WTC11 (cell line): ENCODE measurements at regions not wholly inside any gene's neighbourhood (a gene's known extent, or its start where the extent isn't known, plus 50 kb on each side); places are given as distances from the start of the nearest gene placed in this dataset.

Experiments used
- ATAC-seq: fragments of 200-7000 bp; cut with Tn5 transposase; 2 replicates; pipeline ENCODE4 v1.10.0; 2021; ENCODE audit warnings: mild to moderate bottlenecking, moderate library complexity
- CTCF ChIA-PET: fragments of 300-600 bp; sonication (Branson Sonifier 250); formaldehyde crosslinking; loops from one replicate; lab custom pipeline; 2021; ENCODE audit warnings: antibody characterized with exemption; lab: Charles Lee
- POLR2A ChIA-PET: fragments of 350-600 bp; sonication (Branson Sonifier 250); formaldehyde crosslinking; loops from one replicate; lab custom pipeline; 2021; ENCODE audit warnings: antibody characterized with exemption; lab: Charles Lee
- DNase-seq: peaks from one replicate; pipeline ENCODE4 v3.0.0; 2021; ENCODE audit warnings: low spot score
- H3K27ac Mint-ChIP-seq: 2 replicates; pipeline ENCODE4 v1.8.0; 2021; ENCODE audit warnings: mixed read lengths
- H3K27me3 Mint-ChIP-seq: 2 replicates; pipeline ENCODE4 v1.8.0; 2021; ENCODE audit warnings: low read depth, mild to moderate bottlenecking, moderate library complexity, mixed read lengths
- H3K36me3 Mint-ChIP-seq: 2 replicates; pipeline ENCODE4 v1.8.0; 2021; ENCODE audit warnings: mixed read lengths
- H3K4me1 Mint-ChIP-seq: 2 replicates; pipeline ENCODE4 v1.8.0; 2022; ENCODE audit warnings: mixed read lengths
- H3K4me3 Mint-ChIP-seq: 2 replicates; pipeline ENCODE4 v1.8.0; 2021; ENCODE audit warnings: mild to moderate bottlenecking, moderate library complexity, mixed read lengths
- H3K9me3 Mint-ChIP-seq: 2 replicates; pipeline ENCODE4 v1.8.0; 2021; ENCODE audit warnings: mixed read lengths
- AFF4 ChIP-seq: sonication (generic); formaldehyde crosslinking; IDR thresholded peaks from 2 replicates; pipeline ENCODE4 v1.8.1; 2023; ENCODE audit warnings: mild to moderate bottlenecking, missing genetic modification reagents, borderline replicate concordance
- ARID4B ChIP-seq: sonication (generic); formaldehyde crosslinking; IDR thresholded peaks from 2 replicates; pipeline ENCODE4 v1.8.0; 2023; ENCODE audit warnings: missing genetic modification reagents, mild to moderate bottlenecking, borderline replicate concordance
- ATF1 ChIP-seq: sonication (generic); formaldehyde crosslinking; IDR thresholded peaks from 2 replicates; pipeline ENCODE4 v1.8.1; 2023; ENCODE audit warnings: mild to moderate bottlenecking, moderate library complexity, missing genetic modification reagents
- ATF3 ChIP-seq: sonication (generic); formaldehyde crosslinking; conservative IDR thresholded peaks from 2 replicates; pipeline ENCODE4 v1.8.1; 2022; ENCODE audit warnings: mild to moderate bottlenecking, missing genetic modification reagents
- CREM ChIP-seq: sonication (generic); formaldehyde crosslinking; IDR thresholded peaks from 2 replicates; pipeline ENCODE4 v1.8.1; 2022; ENCODE audit warnings: mild to moderate bottlenecking, missing genetic modification reagents, moderate library complexity
- GABPB1 ChIP-seq: sonication (generic); formaldehyde crosslinking; IDR thresholded peaks from 2 replicates; pipeline ENCODE4 v1.8.1; 2023; ENCODE audit warnings: mild to moderate bottlenecking, missing genetic modification reagents
- GTF2I ChIP-seq: fragments of 250-450 bp; sonication (Bioruptor Pico); conservative IDR thresholded peaks from 2 replicates; pipeline ENCODE4 v1.4.0; 2021; ENCODE audit warnings: mild to moderate bottlenecking
- HMGA2 ChIP-seq: fragments of 250-450 bp; sonication (Bioruptor Pico); IDR thresholded peaks from 2 replicates; pipeline ENCODE4 v1.4.0; 2021; ENCODE audit warnings: mild to moderate bottlenecking, moderate library complexity
- IRF2 ChIP-seq: sonication (generic); formaldehyde crosslinking; IDR thresholded peaks from 2 replicates; pipeline ENCODE4 v1.8.0; 2022; ENCODE audit warnings: low read depth, missing genetic modification reagents, borderline replicate concordance
- JUN ChIP-seq: sonication (generic); formaldehyde crosslinking; IDR thresholded peaks from 2 replicates; pipeline ENCODE4 v1.8.0; 2023; ENCODE audit warnings: mild to moderate bottlenecking, missing genetic modification reagents
- NFATC4 ChIP-seq: fragments of 250-450 bp; sonication (Bioruptor Pico); IDR thresholded peaks from 2 replicates; pipeline ENCODE4 v1.9.0; 2021; ENCODE audit warnings: mild to moderate bottlenecking
- SOX15 ChIP-seq: fragments of 250-450 bp; sonication (Bioruptor Pico); IDR thresholded peaks from 2 replicates; pipeline ENCODE4 v1.9.0; 2021; ENCODE audit warnings: mild to moderate bottlenecking
- SP1 ChIP-seq: sonication (generic); formaldehyde crosslinking; conservative IDR thresholded peaks from 2 replicates; pipeline ENCODE4 v1.8.1; 2022; ENCODE audit warnings: missing genetic modification reagents
- STAT6 ChIP-seq: sonication (generic); formaldehyde crosslinking; conservative IDR thresholded peaks from 2 replicates; pipeline ENCODE4 v1.8.1; 2023; ENCODE audit warnings: mild to moderate bottlenecking, low read depth, missing genetic modification reagents, moderate library complexity
- TEAD4 ChIP-seq: sonication (generic); formaldehyde crosslinking; IDR thresholded peaks from 2 replicates; pipeline ENCODE4 v1.8.0; 2022; ENCODE audit warnings: mild to moderate bottlenecking, missing genetic modification reagents
- USF1 ChIP-seq: sonication (generic); formaldehyde crosslinking; IDR thresholded peaks from 2 replicates; pipeline ENCODE4 v1.8.0; 2022; ENCODE audit warnings: mild to moderate bottlenecking, missing genetic modification reagents
- ZBTB21 ChIP-seq: sonication (generic); formaldehyde crosslinking; IDR thresholded peaks from 2 replicates; pipeline ENCODE4 v1.8.1; 2023; ENCODE audit warnings: mild to moderate bottlenecking, missing genetic modification reagents, borderline replicate concordance
- ZBTB43 ChIP-seq: sonication (generic); formaldehyde crosslinking; IDR thresholded peaks from 2 replicates; pipeline ENCODE4 v1.8.1; 2023; ENCODE audit warnings: mild to moderate bottlenecking, missing genetic modification reagents
- ZNF138 ChIP-seq: sonication (generic); formaldehyde crosslinking; conservative IDR thresholded peaks from 2 replicates; pipeline ENCODE4 v1.8.1; 2022; ENCODE audit warnings: mild to moderate bottlenecking, moderate library complexity, missing genetic modification reagents
- ZNF317 ChIP-seq: sonication (generic); formaldehyde crosslinking; IDR thresholded peaks from 2 replicates; pipeline ENCODE4 v1.8.1; 2023; ENCODE audit warnings: low read depth, mild to moderate bottlenecking, moderate library complexity, missing genetic modification reagents, borderline replicate concordance
- ZNF396 ChIP-seq: fragments of 250-450 bp; sonication (Bioruptor Pico); IDR thresholded peaks from 2 replicates; pipeline ENCODE4 v1.8.0; 2021; ENCODE audit warnings: mild to moderate bottlenecking, moderate library complexity, borderline replicate concordance
- ZNF416 ChIP-seq: fragments of 250-450 bp; sonication (Bioruptor Pico); IDR thresholded peaks from 2 replicates; pipeline ENCODE4 v1.9.0; 2021; ENCODE audit warnings: mild to moderate bottlenecking, inconsistent platforms
- ZNF423 ChIP-seq: fragments of 250-450 bp; sonication (Bioruptor Pico); IDR thresholded peaks from 2 replicates; pipeline ENCODE4 v2.1.2; 2022; ENCODE audit warnings: mild to moderate bottlenecking, moderate library complexity

GRCh38 chr1:183753464-183753891 is 51.4 kb upstream of the RGL1 start:
- Mint-ChIP-seq H3K4me3 (no peak overlapping the region), H3K9me3 (peaks cover 48% of the 10 kb centered on the region), H3K27me3 (peaks cover 3% of the 10 kb centered on the region; the same call in 1 of the 2 replicates), H3K36me3 (peaks cover 18% of the 10 kb centered on the region), H3K27ac (no peak overlapping the region), H3K4me1 (no peaks in the 10 kb centered on the region)
- CTCF ChIA-PET = no interaction called here
- POLR2A ChIA-PET = no interaction called here
- TF ChIP-seq CREM (CRISPR knock-in tag) = no peak
- TF ChIP-seq ZNF317 (CRISPR knock-in tag) = no peak
- TF ChIP-seq GABPB1 (CRISPR knock-in tag) = no peak
- no peak for TF ChIP-seq ZNF396 (CRISPR knock-in tag)
- no peak for TF ChIP-seq ZNF416 (CRISPR knock-in tag)
- no peak for TF ChIP-seq ZBTB21 (CRISPR knock-in tag)
- no peak for TF ChIP-seq ATF1 (CRISPR knock-in tag)
- TF ChIP-seq ZNF423 (CRISPR knock-in tag) = no peak
- no peak for TF ChIP-seq USF1 (CRISPR knock-in tag)
- DNase-seq (no peak), ATAC-seq (no peak)

GRCh38 chr1:183744132-183744913 is 60.6 kb upstream of the RGL1 start:
- ChIA-PET CTCF (no interaction called here), POLR2A (no interaction called here)
- H3K9me3 Mint-ChIP-seq = peaks cover 19% of the 10 kb centered on the region
- H3K27ac Mint-ChIP-seq = no peak overlapping the region
- peaks cover 21% of the 10 kb centered on the region for H3K4me1 Mint-ChIP-seq
- no peaks in the 10 kb centered on the region; the same call in 1 of the 2 replicates for H3K36me3 Mint-ChIP-seq
- H3K27me3 Mint-ChIP-seq = no peaks in the 10 kb centered on the region; the same call in 1 of the 2 replicates
- H3K4me3 Mint-ChIP-seq = no peak overlapping the region
- DNase-seq (no peak), ATAC-seq (no peak)
- no peak for TF ChIP-seq HMGA2 (CRISPR knock-in tag)
- TF ChIP-seq GTF2I = no peak
- TF ChIP-seq SP1 (CRISPR knock-in tag) = no peak
- no peak for TF ChIP-seq TEAD4
- TF ChIP-seq SOX15 (CRISPR knock-in tag) = no peak
- TF ChIP-seq AFF4 (CRISPR knock-in tag) = no peak
- no peak for TF ChIP-seq JUN (CRISPR knock-in tag)
- TF ChIP-seq IRF2 (CRISPR knock-in tag) = no peak
- TF ChIP-seq ARID4B (CRISPR knock-in tag) = no peak
- no peak for TF ChIP-seq NFATC4 (CRISPR knock-in tag)
- no peak for TF ChIP-seq ZNF138 (CRISPR knock-in tag)
- no peak for TF ChIP-seq STAT6
- TF ChIP-seq ZBTB43 (CRISPR knock-in tag) = no peak
- no peak for TF ChIP-seq ATF3 (CRISPR knock-in tag)
